Activated CD8-positive, alpha-beta T cell treated with anti-CD3 and anti-CD28 coated beads, Interleukin-2, amount 10 ng/mL, durations not matched to agents 7 days and 5 days (primary cell): ENCODE measurements at regions not wholly inside any gene's neighbourhood (a gene's known extent, or its start where the extent isn't known, plus 50 kb on each side); places are given as distances from the start of the nearest gene placed in this dataset.

Source experiments
- ATAC-seq: fragments of 150-1000 bp; cut with Tn5 transposase; one replicate; pipeline ENCODE4 v1.10.0; 2021; ENCODE audit warnings: moderate library complexity
- CTCF ChIA-PET: fragments of 350-600 bp; sonication (Branson Sonifier 250); formaldehyde crosslinking; loops from one replicate; lab custom pipeline; 2021; ENCODE audit warnings: antibody characterized with exemption; lab: Charles Lee
- POLR2A ChIA-PET: fragments of 350-600 bp; sonication (Branson Sonifier 250); formaldehyde crosslinking; loops from one replicate; lab custom pipeline; 2021; ENCODE audit warnings: antibody characterized with exemption; lab: Charles Lee
- DNase-seq: peaks from one replicate; pipeline ENCODE4 v3.0.0-alpha.2; 2020
- H3K27ac Mint-ChIP-seq: one replicate; pipeline ENCODE4 v1.8.0; 2021; ENCODE audit warnings: mild to moderate bottlenecking, mixed read lengths
- H3K27me3 Mint-ChIP-seq: one replicate; pipeline ENCODE4 v1.8.0; 2021; ENCODE audit warnings: low read depth, mixed read lengths
- H3K36me3 Mint-ChIP-seq: one replicate; pipeline ENCODE4 v1.8.0; 2021; ENCODE audit warnings: low read depth, mixed read lengths
- H3K4me1 Mint-ChIP-seq: one replicate; pipeline ENCODE4 v1.8.0; 2021; ENCODE audit warnings: low read depth, mixed read lengths
- H3K4me3 Mint-ChIP-seq: one replicate; pipeline ENCODE4 v1.8.0; 2021; ENCODE audit warnings: mild to moderate bottlenecking, mixed read lengths
- H3K9me3 Mint-ChIP-seq: one replicate; pipeline ENCODE4 v1.8.0; 2022; ENCODE audit warnings: mixed read lengths; ENCODE audit not compliant: insufficient read depth

DNA sequence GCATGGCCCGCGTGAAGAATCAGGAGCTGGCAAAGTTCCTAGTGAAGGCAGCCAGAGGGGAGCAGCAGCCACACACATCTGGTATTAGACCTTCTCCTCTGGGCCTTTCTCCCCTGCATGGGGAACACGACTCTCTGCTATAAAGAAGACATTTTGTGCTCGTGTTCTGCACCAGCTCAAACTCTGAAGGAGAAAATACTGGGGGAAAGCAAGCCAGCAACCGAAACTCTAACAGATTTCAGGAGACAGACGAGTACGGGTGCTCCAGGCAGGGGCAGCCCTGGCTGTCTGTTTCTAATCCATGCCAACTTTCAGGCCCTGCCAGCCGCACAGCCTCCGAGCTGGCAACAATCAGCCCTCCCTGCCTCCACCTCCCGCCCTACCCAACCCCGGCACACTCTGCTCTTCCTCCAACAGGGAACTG, 296.3 kb downstream of the BRD1 start:
- ChIA-PET POLR2A (no interaction called here), CTCF (no interaction called here)
- Mint-ChIP-seq H3K27me3 (no peaks in the 10 kb centered on the region), H3K4me3 (no peak overlapping the region), H3K27ac (no peak overlapping the region), H3K4me1 (no peaks in the 10 kb centered on the region), H3K36me3 (no peaks in the 10 kb centered on the region), H3K9me3 (no peaks in the 10 kb centered on the region)
- DNase-seq (no peak), ATAC-seq (no peak)

DNA sequence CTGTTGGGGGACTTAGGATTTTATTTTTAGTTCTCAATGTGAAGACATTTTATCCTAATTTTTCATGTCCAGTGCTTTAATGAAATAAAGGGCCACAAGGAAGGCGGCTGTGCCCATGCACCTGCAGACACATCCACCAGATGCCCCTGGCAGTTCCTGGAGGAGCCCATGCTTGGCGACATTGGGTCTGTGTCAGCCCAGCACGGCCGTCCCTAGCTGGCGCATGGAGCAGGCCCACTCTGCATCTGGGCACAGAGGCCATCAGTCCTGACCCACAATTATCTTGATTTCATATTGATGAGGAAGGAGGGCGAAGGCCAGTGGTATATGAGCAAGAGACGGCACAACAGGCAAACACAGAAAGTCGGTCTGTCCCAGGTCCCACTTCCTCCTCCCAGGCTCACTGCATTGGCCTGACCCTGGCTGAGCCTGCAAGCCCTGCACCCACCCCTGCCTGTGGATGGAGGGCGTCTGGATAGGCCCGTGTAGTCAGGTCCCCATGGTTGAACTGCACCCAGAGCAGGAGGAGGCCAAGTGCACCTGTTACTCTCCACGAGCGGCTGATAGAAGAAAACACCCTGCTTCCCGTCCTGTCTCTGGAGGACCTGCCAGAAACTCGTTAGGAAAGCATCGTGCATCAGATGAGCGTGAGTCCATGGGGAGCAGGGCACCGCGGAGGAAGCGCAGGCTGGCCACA, 296.9 kb downstream of the BRD1 start:
- no peak for DNase-seq
- H3K36me3 Mint-ChIP-seq: no peaks in the 10 kb centered on the region

DNA sequence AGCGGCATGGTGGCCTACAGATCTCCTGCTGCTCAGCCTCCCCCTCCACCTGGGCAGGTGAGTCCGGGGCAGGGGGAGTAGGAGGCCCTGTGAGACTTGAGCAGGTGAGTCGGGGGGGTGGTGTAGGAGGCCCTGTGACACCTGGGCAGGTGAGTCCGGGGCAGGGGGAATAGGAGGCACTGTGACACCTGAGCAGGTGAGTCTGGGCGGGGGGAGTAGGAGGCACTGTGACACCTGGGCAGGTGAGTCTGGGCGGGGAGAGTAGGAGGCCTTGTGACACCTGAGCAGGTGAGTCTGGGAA, 299.3 kb downstream of the BRD1 start:
- H3K36me3 Mint-ChIP-seq: no peaks in the 10 kb centered on the region
- DNase-seq: no peak
- no peak overlapping the region for H3K27ac Mint-ChIP-seq
- H3K4me1 Mint-ChIP-seq: no peaks in the 10 kb centered on the region
- CTCF ChIA-PET: no interaction called here
- POLR2A ChIA-PET: no interaction called here
- ATAC-seq: no peak
- H3K4me3 Mint-ChIP-seq: no peak overlapping the region
- no peaks in the 10 kb centered on the region for H3K27me3 Mint-ChIP-seq
- no peaks in the 10 kb centered on the region for H3K9me3 Mint-ChIP-seq

More for the DNA sequence above, 296.9 kb downstream of the BRD1 start:
- ATAC-seq: no peak
- CTCF ChIA-PET: no interaction called here
- no peaks in the 10 kb centered on the region for H3K4me1 Mint-ChIP-seq
- POLR2A ChIA-PET: no interaction called here
- H3K27ac Mint-ChIP-seq: no peak overlapping the region
- no peaks in the 10 kb centered on the region for H3K9me3 Mint-ChIP-seq
- no peaks in the 10 kb centered on the region for H3K27me3 Mint-ChIP-seq
- no peak overlapping the region for H3K4me3 Mint-ChIP-seq

DNA sequence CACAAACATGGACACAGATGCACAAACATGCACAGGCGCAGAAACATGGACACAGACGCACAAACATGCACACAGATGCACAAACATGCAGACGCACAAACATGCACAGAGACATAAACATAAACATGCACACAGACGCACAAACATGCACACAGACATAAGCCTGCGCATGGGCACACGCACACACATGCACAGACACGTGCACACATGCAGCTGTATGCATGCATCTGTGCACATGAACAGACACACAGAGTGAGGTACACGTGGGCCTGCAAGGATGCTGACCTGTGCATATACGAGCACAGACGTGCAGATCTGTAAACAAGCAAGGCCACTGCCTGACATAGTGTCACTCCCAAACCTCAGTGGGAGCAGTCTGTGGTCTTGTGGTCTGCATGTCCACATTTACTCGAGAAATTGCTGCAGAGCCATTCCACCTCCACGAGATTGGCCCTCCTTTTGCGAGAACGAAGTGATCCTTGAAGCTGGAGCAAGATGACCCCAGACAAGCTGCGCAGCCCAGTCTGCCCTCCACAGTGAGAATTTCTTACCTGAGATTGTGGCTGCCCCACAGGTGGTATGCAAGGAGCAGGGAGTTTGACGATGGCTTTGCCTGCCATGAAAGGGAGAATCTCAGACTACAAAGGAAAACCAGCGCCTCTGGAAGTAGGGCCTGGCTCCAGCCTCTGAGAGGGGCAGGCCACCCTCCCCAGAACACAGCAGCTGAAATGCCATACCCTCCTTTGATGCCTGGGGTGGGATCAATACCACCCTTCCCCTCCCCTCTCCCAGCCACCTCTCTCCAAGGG, 299.9 kb downstream of the BRD1 start:
- H3K36me3 Mint-ChIP-seq: no peaks in the 10 kb centered on the region
- H3K4me1 Mint-ChIP-seq: no peaks in the 10 kb centered on the region
- ChIA-PET CTCF (no interaction called here), POLR2A (no interaction called here)
- H3K9me3 Mint-ChIP-seq: no peaks in the 10 kb centered on the region
- no peak overlapping the region for H3K27ac Mint-ChIP-seq
- H3K27me3 Mint-ChIP-seq: no peaks in the 10 kb centered on the region
- DNase-seq (no peak), ATAC-seq (no peak)
- no peak overlapping the region for H3K4me3 Mint-ChIP-seq

DNA sequence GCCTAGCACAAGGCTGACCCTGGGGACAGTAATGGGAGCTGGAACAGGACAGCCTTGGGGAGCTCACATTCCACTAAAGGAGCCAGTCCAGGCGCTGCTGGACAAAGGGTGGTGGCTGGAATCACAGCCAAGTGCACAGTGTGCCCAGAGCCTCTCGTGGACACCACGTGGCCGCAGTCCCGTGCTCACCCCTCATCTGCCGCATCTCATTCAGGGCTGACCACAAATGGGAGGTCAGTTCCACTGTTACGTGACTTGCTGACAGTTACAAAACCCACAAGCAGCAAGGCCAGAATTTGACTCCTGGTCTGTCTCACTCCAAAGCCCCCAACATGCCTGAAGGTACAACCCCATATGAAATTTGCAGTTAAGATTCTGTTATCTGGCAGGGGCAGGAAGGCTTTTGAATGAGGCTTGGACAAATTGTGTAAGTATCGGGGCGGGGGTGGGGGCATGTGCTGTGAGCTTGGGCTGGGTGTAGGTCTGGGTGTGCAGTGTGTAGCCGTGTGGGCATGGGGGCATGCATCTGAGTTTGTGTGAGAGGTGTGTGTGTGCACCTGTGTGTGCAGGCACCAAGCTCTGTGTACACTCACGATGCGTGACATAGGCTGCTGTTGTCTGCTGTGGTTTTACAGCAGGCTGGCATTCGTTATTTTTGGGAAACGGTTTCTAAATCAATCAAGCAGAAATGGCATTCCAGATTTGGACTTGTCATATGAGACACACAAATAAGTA, 301.7 kb downstream of the BRD1 start:
- no peaks in the 10 kb centered on the region for H3K9me3 Mint-ChIP-seq
- H3K27me3 Mint-ChIP-seq: no peaks in the 10 kb centered on the region
- CTCF ChIA-PET: no interaction called here
- DNase-seq (no peak), ATAC-seq (no peak)
- H3K36me3 Mint-ChIP-seq: no peaks in the 10 kb centered on the region
- H3K27ac Mint-ChIP-seq: no peak overlapping the region
- H3K4me3 Mint-ChIP-seq: no peak overlapping the region
- H3K4me1 Mint-ChIP-seq: no peaks in the 10 kb centered on the region
- POLR2A ChIA-PET: no interaction called here

GRCh38 chr22:49525360-49525759, 302.3 kb downstream of the BRD1 start:
- H3K27ac Mint-ChIP-seq: no peak overlapping the region
- POLR2A ChIA-PET: no interaction called here
- H3K9me3 Mint-ChIP-seq: no peaks in the 10 kb centered on the region
- H3K4me1 Mint-ChIP-seq: no peaks in the 10 kb centered on the region
- H3K27me3 Mint-ChIP-seq: no peaks in the 10 kb centered on the region
- ATAC-seq (no peak), DNase-seq (no peak)
- CTCF ChIA-PET: no interaction called here
- H3K36me3 Mint-ChIP-seq: no peaks in the 10 kb centered on the region
- no peak overlapping the region for H3K4me3 Mint-ChIP-seq

DNA sequence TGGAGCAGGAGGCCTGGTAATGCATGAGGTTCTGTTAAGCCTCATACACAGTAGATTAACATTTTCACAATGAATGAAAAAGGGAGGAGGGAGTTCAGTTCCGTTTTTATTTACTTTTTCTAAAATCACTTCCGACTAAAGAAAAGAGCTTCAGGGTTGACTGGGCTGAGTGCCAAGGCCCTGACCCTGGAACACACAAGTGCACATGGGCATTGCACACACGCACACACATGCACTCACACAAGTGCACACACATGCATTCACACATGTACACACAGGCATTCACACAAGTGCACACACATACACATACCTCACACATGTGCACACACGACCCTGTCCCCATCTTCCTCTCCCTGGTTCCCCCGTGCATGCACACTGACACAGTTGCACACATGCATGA, 303.3 kb downstream of the BRD1 start:
- Mint-ChIP-seq H3K36me3 (no peaks in the 10 kb centered on the region), H3K4me1 (no peaks in the 10 kb centered on the region), H3K27ac (no peak overlapping the region), H3K9me3 (no peaks in the 10 kb centered on the region), H3K4me3 (no peak overlapping the region), H3K27me3 (no peaks in the 10 kb centered on the region)
- ChIA-PET CTCF (no interaction called here), POLR2A (no interaction called here)
- ATAC-seq: no peak
- DNase-seq: no peak

GRCh38 chr22:49523374-49524008, 304.2 kb downstream of the BRD1 start:
- ChIA-PET POLR2A (no interaction called here), CTCF (no interaction called here)
- no peaks in the 10 kb centered on the region for H3K36me3 Mint-ChIP-seq
- DNase-seq (no peak), ATAC-seq (no peak)
- no peak overlapping the region for H3K27ac Mint-ChIP-seq
- H3K9me3 Mint-ChIP-seq: no peaks in the 10 kb centered on the region
- peaks cover 3% of the 10 kb centered on the region for H3K27me3 Mint-ChIP-seq
- no peak overlapping the region for H3K4me3 Mint-ChIP-seq
- H3K4me1 Mint-ChIP-seq: no peaks in the 10 kb centered on the region

GRCh38 chr22:49522582-49523373, 304.9 kb downstream of the BRD1 start:
- Mint-ChIP-seq H3K36me3 (no peaks in the 10 kb centered on the region), H3K27ac (no peak overlapping the region), H3K4me3 (no peak overlapping the region), H3K4me1 (no peaks in the 10 kb centered on the region), H3K9me3 (no peaks in the 10 kb centered on the region), H3K27me3 (peaks cover 3% of the 10 kb centered on the region)
- ATAC-seq: no peak
- no peak for DNase-seq
- CTCF ChIA-PET: no interaction called here
- POLR2A ChIA-PET: no interaction called here

- Mint-ChIP-seq H3K27ac (no peak overlapping the region), H3K9me3 (no peaks in the 10 kb centered on the region), H3K4me3 (no peak overlapping the region), H3K4me1 (no peaks in the 10 kb centered on the region), H3K36me3 (no peaks in the 10 kb centered on the region), H3K27me3 (peaks cover 3% of the 10 kb centered on the region)
- no peak for DNase-seq
- ChIA-PET CTCF (no interaction called here), POLR2A (no interaction called here)
- no peak for ATAC-seq
Observed at GRCh38 chr22:49521787-49522224, 305.9 kb downstream of the BRD1 start.

DNA sequence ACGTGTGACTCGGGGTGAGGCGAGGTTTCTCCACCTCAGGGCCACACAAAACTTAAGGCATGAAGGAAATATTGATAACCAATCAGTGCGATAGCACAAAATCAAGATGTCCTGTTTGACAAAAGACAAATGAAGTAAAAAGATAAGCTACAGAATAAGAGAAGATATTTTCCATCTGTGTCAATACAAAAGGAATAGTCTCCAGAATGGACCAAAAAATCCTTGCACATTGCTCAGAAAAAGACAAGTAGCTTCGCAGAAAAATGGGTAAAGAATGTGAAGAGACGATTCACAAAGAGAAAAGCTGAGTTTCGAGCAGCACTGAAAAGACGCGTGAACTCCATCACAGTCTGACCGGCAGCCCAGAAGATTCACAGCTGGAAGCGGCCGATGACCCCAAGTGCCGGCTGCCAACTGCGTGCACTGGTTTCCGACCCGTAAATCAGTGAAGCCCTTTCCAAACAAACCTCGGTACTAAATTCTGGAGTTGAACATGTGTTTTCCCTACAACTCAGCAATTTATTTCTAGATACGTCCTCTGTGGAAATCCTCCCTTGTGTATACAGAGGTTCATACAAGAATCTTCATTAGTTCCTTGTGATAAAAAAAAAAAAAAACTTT, 308.4 kb downstream of the BRD1 start:
- CTCF ChIA-PET: no interaction called here
- Mint-ChIP-seq H3K4me3 (no peak overlapping the region), H3K36me3 (no peaks in the 10 kb centered on the region), H3K4me1 (no peaks in the 10 kb centered on the region), H3K27ac (no peak overlapping the region), H3K27me3 (peaks cover 3% of the 10 kb centered on the region), H3K9me3 (peaks cover 2% of the 10 kb centered on the region)
- DNase-seq: no peak
- ATAC-seq: no peak
- POLR2A ChIA-PET: interaction anchor here (0.7 kb wide), 1 partner anchor 1486 kb away, joined by 4 read pairs; no protein-coding TSS in a partner anchor
